ENCODE measurements at regions not wholly inside any gene's neighbourhood (a gene's known extent, or its start where the extent isn't known, plus 50 kb on each side); places are given as distances from the start of the nearest gene placed in this dataset.

DNA sequence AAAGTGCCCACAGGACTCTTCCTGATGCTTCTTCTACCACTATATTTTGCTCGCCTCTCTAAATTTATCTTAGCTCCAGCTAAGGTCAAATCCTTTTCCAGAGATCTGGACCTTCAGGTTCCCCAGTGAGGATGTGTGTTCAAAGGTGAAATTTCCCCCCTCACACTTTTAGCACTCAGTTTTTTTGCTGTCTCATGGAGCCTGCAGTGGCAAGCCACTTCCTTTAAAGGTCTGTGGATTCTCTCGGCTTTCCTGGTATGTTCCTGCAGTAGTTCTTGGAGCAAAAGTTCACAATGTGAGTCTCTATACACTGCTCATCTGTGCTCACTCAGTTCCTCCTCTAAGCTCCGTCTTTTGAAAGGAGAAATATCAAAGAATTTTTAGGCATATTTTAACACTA, 181.4 kb downstream of the LURAP1L start:
- Histone ChIP-seq H3K79me2 (ENCODE audit: insufficient read depth, low read length) (no peaks in the 10 kb centered on the region), H3K4me2 (ENCODE audit: low read length) (no peak overlapping the region), H4K20me1 (ENCODE audit: insufficient read depth, low read length) (no peaks in the 10 kb centered on the region), H3K9ac (ENCODE audit: low read length) (no peak overlapping the region), H3K9me3 (ENCODE audit: insufficient read depth, low read depth, low read length) (no peaks in the 10 kb centered on the region), H3K4me1 (ENCODE audit: insufficient read depth, low read length) (no peaks in the 10 kb centered on the region), H2AFZ (ENCODE audit: low read depth, low read length) (no peak overlapping the region), H3K27me3 (ENCODE audit: insufficient read depth, low read length) (no peaks in the 10 kb centered on the region), H3K27ac (ENCODE audit: low read depth, low read length) (no peak overlapping the region), H3K36me3 (ENCODE audit: insufficient read depth, low read length) (no peaks in the 10 kb centered on the region), H3K4me3 (ENCODE audit: insufficient read depth, low read depth, low read length) (no peak overlapping the region)
- peaks cover 12% of the 10 kb centered on the region for H3K4me1 Mint-ChIP-seq (ENCODE audit: low read depth, unreplicated experiment)
- DNase-seq (ENCODE audit: low read depth), result no peak
- peak overlapping the region; percentile 97 for H3K27ac Mint-ChIP-seq (ENCODE audit: unreplicated experiment)
- H3K27me3 Mint-ChIP-seq (ENCODE audit: low read depth, unreplicated experiment), result no peaks in the 10 kb centered on the region
- H3K36me3 Mint-ChIP-seq (ENCODE audit: low read depth, unreplicated experiment), result peaks cover 1% of the 10 kb centered on the region
- TF ChIP-seq EZH2 (IDR thresholded peaks at IDR 0.05; ENCODE audit: insufficient read depth, low read length), result no peak
- no peak for TF ChIP-seq CTCF (IDR thresholded peaks at IDR 0.05; ENCODE audit: insufficient read depth, low read depth, low read length)
- FAIRE-seq, result no peak
- H3K9me3 Mint-ChIP-seq (ENCODE audit: unreplicated experiment), result peaks cover 11% of the 10 kb centered on the region
- no peak overlapping the region for H3K4me3 Mint-ChIP-seq (ENCODE audit: unreplicated experiment)

DNA sequence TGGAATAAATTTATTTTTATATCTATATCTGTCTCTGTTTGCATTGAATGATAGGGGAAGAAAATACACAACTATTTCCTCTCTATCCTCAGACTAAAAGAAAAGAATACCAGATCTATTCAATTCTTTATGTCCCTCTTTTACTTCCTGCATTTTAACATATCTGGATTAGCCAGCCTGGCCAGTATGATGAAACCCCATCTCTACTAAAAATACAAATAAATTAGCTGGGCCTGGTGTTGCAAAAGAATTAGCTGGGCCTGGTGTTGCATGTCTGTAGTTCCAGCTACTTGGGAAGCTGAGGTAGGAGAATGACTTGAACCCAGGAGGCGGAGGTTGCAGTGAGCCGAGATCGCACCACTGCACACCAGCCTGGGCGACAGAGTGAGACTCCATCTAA, 182.0 kb downstream of the LURAP1L start:
- no peaks in the 10 kb centered on the region for H3K27me3 Mint-ChIP-seq (ENCODE audit: low read depth, unreplicated experiment)
- no peak for DNase-seq (ENCODE audit: low read depth)
- Histone ChIP-seq H3K4me2 (ENCODE audit: low read length) (no peak overlapping the region), H3K36me3 (ENCODE audit: insufficient read depth, low read length) (no peaks in the 10 kb centered on the region), H3K9me3 (ENCODE audit: insufficient read depth, low read depth, low read length) (no peaks in the 10 kb centered on the region), H3K9ac (ENCODE audit: low read length) (no peak overlapping the region), H3K4me1 (ENCODE audit: insufficient read depth, low read length) (no peaks in the 10 kb centered on the region), H3K27me3 (ENCODE audit: insufficient read depth, low read length) (no peaks in the 10 kb centered on the region), H2AFZ (ENCODE audit: low read depth, low read length) (no peak overlapping the region), H4K20me1 (ENCODE audit: insufficient read depth, low read length) (no peaks in the 10 kb centered on the region), H3K4me3 (ENCODE audit: insufficient read depth, low read depth, low read length) (no peak overlapping the region), H3K79me2 (ENCODE audit: insufficient read depth, low read length) (no peaks in the 10 kb centered on the region), H3K27ac (ENCODE audit: low read depth, low read length) (no peak overlapping the region)
- H3K9me3 Mint-ChIP-seq (ENCODE audit: unreplicated experiment), result peaks cover 11% of the 10 kb centered on the region
- H3K4me1 Mint-ChIP-seq (ENCODE audit: low read depth, unreplicated experiment), result peaks cover 16% of the 10 kb centered on the region
- no peak for FAIRE-seq
- no peak for TF ChIP-seq CTCF (IDR thresholded peaks at IDR 0.05; ENCODE audit: insufficient read depth, low read depth, low read length)
- no peak for TF ChIP-seq EZH2 (IDR thresholded peaks at IDR 0.05; ENCODE audit: insufficient read depth, low read length)
- peaks cover 1% of the 10 kb centered on the region for H3K36me3 Mint-ChIP-seq (ENCODE audit: low read depth, unreplicated experiment)
- no peak overlapping the region for H3K4me3 Mint-ChIP-seq (ENCODE audit: unreplicated experiment)
- H3K27ac Mint-ChIP-seq (ENCODE audit: unreplicated experiment), result no peak overlapping the region

DNA sequence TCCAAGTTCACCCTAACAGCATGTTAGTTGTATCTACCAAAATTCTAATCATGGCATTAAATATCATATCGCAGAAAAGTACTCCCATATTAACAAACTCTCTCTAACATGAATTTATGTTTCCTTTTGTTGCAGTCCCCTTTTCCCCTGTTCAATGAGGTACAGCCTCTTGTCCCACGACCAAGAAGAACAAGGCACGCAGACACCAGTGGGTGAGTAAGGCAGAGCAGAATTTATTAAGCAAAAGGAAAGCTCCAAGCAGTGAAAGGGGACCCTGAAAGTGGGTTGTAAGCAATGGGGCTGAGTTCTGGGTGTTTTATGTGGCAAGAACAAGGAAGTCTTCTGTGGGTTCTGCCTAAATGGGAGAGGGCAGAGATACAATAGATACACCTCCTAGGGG, 183.5 kb downstream of the LURAP1L start:
- H3K4me1 Mint-ChIP-seq (ENCODE audit: low read depth, unreplicated experiment), result peaks cover 13% of the 10 kb centered on the region
- no peak overlapping the region for H3K27ac ChIP-seq (ENCODE audit: low read depth, low read length)
- no peaks in the 10 kb centered on the region for H3K27me3 ChIP-seq (ENCODE audit: insufficient read depth, low read length)
- no peak overlapping the region for H3K4me3 Mint-ChIP-seq (ENCODE audit: unreplicated experiment)
- H3K4me3 ChIP-seq (ENCODE audit: insufficient read depth, low read depth, low read length), result no peak overlapping the region
- H3K27ac Mint-ChIP-seq (ENCODE audit: unreplicated experiment), result no peak overlapping the region
- H4K20me1 ChIP-seq (ENCODE audit: insufficient read depth, low read length), result no peaks in the 10 kb centered on the region
- H3K9me3 ChIP-seq (ENCODE audit: insufficient read depth, low read depth, low read length), result no peaks in the 10 kb centered on the region
- FAIRE-seq (no peak), DNase-seq (ENCODE audit: low read depth) (no peak)
- H2AFZ ChIP-seq (ENCODE audit: low read depth, low read length), result no peak overlapping the region
- no peaks in the 10 kb centered on the region for H3K27me3 Mint-ChIP-seq (ENCODE audit: low read depth, unreplicated experiment)
- H3K4me1 ChIP-seq (ENCODE audit: insufficient read depth, low read length), result no peaks in the 10 kb centered on the region
- H3K9ac ChIP-seq (ENCODE audit: low read length), result no peak overlapping the region
- H3K36me3 Mint-ChIP-seq (ENCODE audit: low read depth, unreplicated experiment), result peaks cover 1% of the 10 kb centered on the region
- no peaks in the 10 kb centered on the region for H3K36me3 ChIP-seq (ENCODE audit: insufficient read depth, low read length)
- TF ChIP-seq CTCF (IDR thresholded peaks at IDR 0.05; ENCODE audit: insufficient read depth, low read depth, low read length), result no peak
- no peak for TF ChIP-seq EZH2 (IDR thresholded peaks at IDR 0.05; ENCODE audit: insufficient read depth, low read length)
- H3K79me2 ChIP-seq (ENCODE audit: insufficient read depth, low read length), result no peaks in the 10 kb centered on the region
- H3K4me2 ChIP-seq (ENCODE audit: low read length), result no peak overlapping the region
- H3K9me3 Mint-ChIP-seq (ENCODE audit: unreplicated experiment), result peaks cover 10% of the 10 kb centered on the region
